ENCODE measurements at regions not wholly inside any gene's neighbourhood (a gene's known extent, or its start where the extent isn't known, plus 50 kb on each side); places are given as distances from the start of the nearest gene placed in this dataset.

GRCh38 chr9:80954521-80954920 is 734.8 kb downstream of the TLE1 start (continued):
- no peak for TF ChIP-seq L3MBTL2 (IDR thresholded peaks at IDR 0.05)
- TF ChIP-seq TCFL5 (CRISPR knock-in tag; conservative IDR thresholded peaks at IDR 0.05) = no peak
- no peak for TF ChIP-seq PHB2 (IDR thresholded peaks at IDR 0.05; ENCODE audit: low read depth)
- no peak for TF ChIP-seq CTCFL (IDR thresholded peaks at IDR 0.05; ENCODE audit: borderline replicate concordance, insufficient read depth, low read depth, low read length, poor library complexity, severe bottlenecking)
- no peak for TF ChIP-seq CBX2 (IDR thresholded peaks at IDR 0.05; ENCODE audit: insufficient read depth, low read length, poor library complexity, severe bottlenecking)
- no peak for TF ChIP-seq POLR2AphosphoS5 (IDR thresholded peaks at IDR 0.05; ENCODE audit: control insufficient read depth, insufficient read depth, low read depth, low read length)
- no peak for TF ChIP-seq ZNF407 (IDR thresholded peaks at IDR 0.05; ENCODE audit: low read depth)
- no peak for TF ChIP-seq MEF2A (IDR thresholded peaks at IDR 0.05; ENCODE audit: control insufficient read depth, low read depth, low read length)
- no peak for TF ChIP-seq RFX7 (CRISPR knock-in tag; IDR thresholded peaks at IDR 0.05)
